ENCODE measurements at regions not wholly inside any gene's neighbourhood (a gene's known extent, or its start where the extent isn't known, plus 50 kb on each side); places are given as distances from the start of the nearest gene placed in this dataset.

- TF ChIP-seq CTCF (IDR thresholded peaks at IDR 0.05) (no peak), ZFX (IDR thresholded peaks at IDR 0.05; ENCODE audit: borderline replicate concordance) (no peak)
Observed at GRCh38 chr7:95660023-95660434, 63.7 kb upstream of the PDK4 start.
